GM12873 (cell line): ENCODE measurements at regions not wholly inside any gene's neighbourhood (a gene's known extent, or its start where the extent isn't known, plus 50 kb on each side); places are given as distances from the start of the nearest gene placed in this dataset.

Experiments used
- TF ChIP-seq, protein P1 (sequence below): IDR thresholded peaks from 2 replicates; pipeline ENCODE4 v1.5.1; 2012; ENCODE audit warnings: low read depth, mild to moderate bottlenecking, moderate library complexity, low read length, control low read depth; ENCODE audit not compliant: insufficient read depth; ENCODE audit errors: missing control alignments

GRCh38 chr18:28766027-28766426, 589.1 kb upstream of the CDH2 start:
- TF ChIP-seq, protein P1, sequence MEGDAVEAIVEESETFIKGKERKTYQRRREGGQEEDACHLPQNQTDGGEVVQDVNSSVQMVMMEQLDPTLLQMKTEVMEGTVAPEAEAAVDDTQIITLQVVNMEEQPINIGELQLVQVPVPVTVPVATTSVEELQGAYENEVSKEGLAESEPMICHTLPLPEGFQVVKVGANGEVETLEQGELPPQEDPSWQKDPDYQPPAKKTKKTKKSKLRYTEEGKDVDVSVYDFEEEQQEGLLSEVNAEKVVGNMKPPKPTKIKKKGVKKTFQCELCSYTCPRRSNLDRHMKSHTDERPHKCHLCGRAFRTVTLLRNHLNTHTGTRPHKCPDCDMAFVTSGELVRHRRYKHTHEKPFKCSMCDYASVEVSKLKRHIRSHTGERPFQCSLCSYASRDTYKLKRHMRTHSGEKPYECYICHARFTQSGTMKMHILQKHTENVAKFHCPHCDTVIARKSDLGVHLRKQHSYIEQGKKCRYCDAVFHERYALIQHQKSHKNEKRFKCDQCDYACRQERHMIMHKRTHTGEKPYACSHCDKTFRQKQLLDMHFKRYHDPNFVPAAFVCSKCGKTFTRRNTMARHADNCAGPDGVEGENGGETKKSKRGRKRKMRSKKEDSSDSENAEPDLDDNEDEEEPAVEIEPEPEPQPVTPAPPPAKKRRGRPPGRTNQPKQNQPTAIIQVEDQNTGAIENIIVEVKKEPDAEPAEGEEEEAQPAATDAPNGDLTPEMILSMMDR, result no peak

DNA sequence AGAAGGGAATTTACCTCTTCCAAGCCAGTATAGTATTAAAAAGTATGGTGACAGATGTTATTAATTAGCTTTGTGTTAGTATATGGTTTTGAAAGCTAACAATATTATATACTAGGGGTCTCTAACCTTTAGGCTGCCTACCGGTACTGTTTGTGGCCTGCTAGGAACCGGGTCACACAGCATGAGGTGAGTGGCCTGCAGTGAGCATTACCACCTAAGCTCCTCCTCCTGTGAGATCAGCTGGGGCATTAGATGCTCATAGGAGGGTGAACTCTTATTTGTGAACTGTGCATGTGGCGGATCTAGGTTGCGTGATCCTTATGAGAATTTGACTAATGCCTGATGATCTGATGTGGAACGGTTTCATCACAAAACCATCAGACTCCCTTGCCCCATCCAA, 583.4 kb upstream of the CDH2 start:
- TF ChIP-seq, protein P1, result no peak

DNA sequence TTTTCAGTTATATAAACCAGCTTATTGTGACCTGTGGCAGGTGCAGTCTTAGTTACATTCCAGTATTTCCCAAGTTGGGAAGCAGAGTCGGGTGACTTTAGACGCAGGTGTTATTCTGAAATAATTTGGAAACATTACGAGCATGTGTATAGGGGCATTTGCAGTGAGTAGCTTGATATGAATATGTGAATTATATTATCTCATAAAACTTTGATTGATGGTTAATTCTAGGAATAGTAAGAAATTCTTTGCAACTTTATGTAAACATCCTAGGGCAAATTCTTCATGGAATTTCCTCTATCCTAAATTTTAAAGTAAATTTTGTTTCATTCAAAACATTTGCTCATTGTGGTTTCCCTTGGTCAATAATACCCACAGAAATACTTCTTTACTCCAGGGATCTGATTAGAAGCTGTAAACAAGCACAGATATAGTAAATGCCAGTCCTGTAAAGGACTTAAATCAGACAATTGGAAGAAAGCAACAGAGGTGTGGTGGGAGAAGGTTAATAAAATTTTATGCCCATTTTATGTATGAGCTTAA, 580.6 kb upstream of the CDH2 start:
- TF ChIP-seq, protein P1, result no peak

DNA sequence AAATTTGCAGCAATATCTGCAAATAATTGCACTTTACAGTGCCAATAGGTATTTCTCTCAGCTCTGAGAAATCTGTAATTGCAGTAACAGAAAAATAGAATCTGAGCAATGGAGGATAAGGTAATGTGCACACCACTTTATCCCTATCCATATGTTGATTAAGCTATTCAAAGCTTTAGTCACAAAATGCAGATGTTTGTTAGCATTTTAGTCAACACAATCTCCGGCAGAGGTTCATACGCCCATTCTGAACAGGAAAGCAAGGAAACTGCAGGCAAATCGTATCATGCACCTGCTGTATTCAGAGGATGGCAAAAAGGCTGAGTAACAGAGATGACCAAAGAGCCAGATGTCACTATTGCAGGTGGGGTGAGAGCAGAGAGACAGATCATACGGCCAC, 566.2 kb upstream of the CDH2 start:
- TF ChIP-seq, protein P1, result no peak

DNA sequence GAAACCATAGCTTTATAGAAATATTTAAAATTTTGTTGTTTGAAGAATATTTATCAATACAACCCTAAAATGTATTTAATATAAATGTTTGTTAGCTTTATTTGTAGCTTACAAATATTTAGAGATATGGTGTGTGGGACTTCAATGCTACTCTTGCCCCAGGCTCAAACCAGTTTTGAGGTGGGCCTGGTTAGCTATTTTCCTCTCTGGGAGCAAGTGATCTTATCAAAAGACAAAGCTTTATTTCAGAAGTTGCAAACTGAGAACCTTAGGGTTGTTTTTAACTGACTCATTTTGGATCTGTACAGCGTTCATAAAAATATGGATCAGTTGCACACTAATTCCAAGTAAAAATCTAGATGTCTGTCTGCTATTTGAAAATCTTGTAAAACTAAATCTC, 563.6 kb upstream of the CDH2 start:
- TF ChIP-seq, protein P1, result no peak

- TF ChIP-seq, protein P1, result no peak
These were observed 560.0 kb upstream of the CDH2 start for GRCh38 chr18:28736951-28737350.

GRCh38 chr18:28736223-28736622, 559.3 kb upstream of the CDH2 start:
- TF ChIP-seq, protein P1, result no peak
